ENCODE measurements at regions not wholly inside any gene's neighbourhood (a gene's known extent, or its start where the extent isn't known, plus 50 kb on each side); places are given as distances from the start of the nearest gene placed in this dataset.

GRCh38 chr12:31819427-31819826 lies 90.6 kb upstream of the AMN1 start:
- no peak for TF ChIP-seq CTCF (IDR thresholded peaks at IDR 0.05)
- Mint-ChIP-seq H3K4me1 (ENCODE audit: low read depth) (peaks cover 32% of the 10 kb centered on the region), H3K9me3 (peaks cover 2% of the 10 kb centered on the region), H3K27ac (no peak overlapping the region), H3K4me3 (no peak overlapping the region), H3K36me3 (ENCODE audit: low read depth) (peaks cover 3% of the 10 kb centered on the region), H3K27me3 (no peaks in the 10 kb centered on the region)
- no peaks in the 10 kb centered on the region for H3K36me3 ChIP-seq (ENCODE audit: insufficient read depth, low read length)
- peaks cover 3% of the 10 kb centered on the region for H3K4me1 ChIP-seq (ENCODE audit: insufficient read depth, low read length)
- no peak overlapping the region for H3K4me3 ChIP-seq (ENCODE audit: low read length)
- ATAC-seq (ENCODE audit: poor library complexity) (no peak), DNase-seq (no peak)
- CTCF ChIA-PET = no interaction called here
- POLR2A ChIA-PET = no interaction called here
- no peaks in the 10 kb centered on the region for H3K27me3 ChIP-seq (ENCODE audit: control insufficient read depth in 1 of 2, insufficient read depth in 2 of 2, low read length in 2 of 2)
- no peak overlapping the region for H3K27ac ChIP-seq (ENCODE audit: low read depth in 1 of 2, low read length in 2 of 2)
- intact Hi-C loops (cut with DNase I, micrococcal nuclease) = no loop called here
- peaks cover 0 to under 1% of the 10 kb centered on the region in 2 experiments for H3K9me3 ChIP-seq (ENCODE audit: control insufficient read depth in 1 of 2, insufficient read depth in 1 of 2, low read length in 2 of 2)

GRCh38 chr12:31818623-31819268 lies 89.9 kb upstream of the AMN1 start:
- Mint-ChIP-seq H3K9me3 (peaks cover 2% of the 10 kb centered on the region), H3K27ac (no peak overlapping the region), H3K4me1 (ENCODE audit: low read depth) (peaks cover 27% of the 10 kb centered on the region), H3K36me3 (ENCODE audit: low read depth) (no peaks in the 10 kb centered on the region), H3K4me3 (no peak overlapping the region), H3K27me3 (no peaks in the 10 kb centered on the region)
- Histone ChIP-seq H3K27ac (ENCODE audit: low read depth in 1 of 2, low read length in 2 of 2) (no peak overlapping the region), H3K36me3 (ENCODE audit: insufficient read depth, low read length) (no peaks in the 10 kb centered on the region), H3K4me3 (ENCODE audit: low read length) (no peak overlapping the region), H3K4me1 (ENCODE audit: insufficient read depth, low read length) (peaks cover 3% of the 10 kb centered on the region), H3K9me3 (ENCODE audit: control insufficient read depth in 1 of 2, insufficient read depth in 1 of 2, low read length in 2 of 2) (no peaks in the 10 kb centered on the region), H3K27me3 (ENCODE audit: control insufficient read depth in 1 of 2, insufficient read depth in 2 of 2, low read length in 2 of 2) (no peaks in the 10 kb centered on the region)
- intact Hi-C loops (cut with DNase I, micrococcal nuclease) = no loop called here
- ATAC-seq (ENCODE audit: poor library complexity) (no peak), DNase-seq (no peak)
- ChIA-PET POLR2A (no interaction called here), CTCF (interaction anchor here (0.6 kb wide), 1 partner anchor 523 kb away, joined by 3 read pairs; no protein-coding TSS in a partner anchor)
- TF ChIP-seq CTCF (IDR thresholded peaks at IDR 0.05) = no peak

GRCh38 chr12:31817120-31817519 lies 88.3 kb upstream of the AMN1 start:
- H3K4me1 ChIP-seq (ENCODE audit: insufficient read depth, low read length) = peaks cover 8% of the 10 kb centered on the region
- ChIA-PET CTCF (no interaction called here), POLR2A (interaction anchor here (1.0 kb wide), 1 partner anchor 144 kb away, joined by 3 read pairs; no protein-coding TSS in a partner anchor)

More at GRCh38 chr12:31817120-31817519, 88.3 kb upstream of the AMN1 start:
- Histone ChIP-seq H3K27me3 (ENCODE audit: control insufficient read depth in 1 of 2, insufficient read depth in 2 of 2, low read length in 2 of 2) (no peaks in the 10 kb centered on the region), H3K4me3 (ENCODE audit: low read length) (no peak overlapping the region), H3K9me3 (ENCODE audit: control insufficient read depth in 1 of 2, insufficient read depth in 1 of 2, low read length in 2 of 2) (no peaks in the 10 kb centered on the region), H3K36me3 (ENCODE audit: insufficient read depth, low read length) (no peaks in the 10 kb centered on the region), H3K27ac (ENCODE audit: low read depth in 1 of 2, low read length in 2 of 2) (no peak overlapping the region)
- Mint-ChIP-seq H3K4me3 (no peak overlapping the region), H3K4me1 (ENCODE audit: low read depth) (peaks cover 30% of the 10 kb centered on the region), H3K27me3 (no peaks in the 10 kb centered on the region), H3K36me3 (ENCODE audit: low read depth) (no peaks in the 10 kb centered on the region), H3K27ac (no peak overlapping the region), H3K9me3 (peaks cover 2% of the 10 kb centered on the region)
- intact Hi-C loops (cut with DNase I, micrococcal nuclease) = no loop called here
- no peak for TF ChIP-seq CTCF (IDR thresholded peaks at IDR 0.05)
- ATAC-seq (ENCODE audit: poor library complexity) (no peak), DNase-seq (no peak)

Measured in CD4-positive, alpha-beta T cell (primary cell).